Chondrocyte (in vitro differentiated cells): ENCODE measurements at regions not wholly inside any gene's neighbourhood (a gene's known extent, or its start where the extent isn't known, plus 50 kb on each side); places are given as distances from the start of the nearest gene placed in this dataset.

ENCODE experiments used
- DNase-seq: peaks from one replicate; pipeline ENCODE4 v3.0.0; 2021; ENCODE audit warnings: mixed read lengths, low spot score
- H3K27ac Mint-ChIP-seq: one replicate; pipeline ENCODE4 v1.8.0; 2021; ENCODE audit warnings: mild to moderate bottlenecking, moderate library complexity, mixed read lengths; ENCODE audit not compliant: unreplicated experiment
- H3K27me3 Mint-ChIP-seq: 2 replicates; pipeline ENCODE4 v1.8.0; 2021; ENCODE audit warnings: low read depth, mixed read lengths
- H3K36me3 Mint-ChIP-seq: 2 replicates; pipeline ENCODE4 v1.8.0; 2021; ENCODE audit warnings: low read depth, mixed read lengths
- H3K4me1 Mint-ChIP-seq: 2 replicates; pipeline ENCODE4 v1.8.0; 2021; ENCODE audit warnings: low read depth, mild to moderate bottlenecking, mixed read lengths
- H3K4me3 Mint-ChIP-seq: one replicate; pipeline ENCODE4 v1.8.0; 2021; ENCODE audit warnings: mild to moderate bottlenecking, moderate library complexity, mixed read lengths; ENCODE audit not compliant: unreplicated experiment
- H3K9me3 Mint-ChIP-seq: 2 replicates; pipeline ENCODE4 v1.8.0; 2021; ENCODE audit warnings: low read depth, mixed read lengths
- CTCF ChIP-seq: fragments of 200-600 bp; sonication (generic); IDR thresholded peaks from 2 replicates; pipeline ENCODE4 v1.5.0; 2021; ENCODE audit warnings: antibody characterized with exemption, mild to moderate bottlenecking, moderate library complexity

DNA sequence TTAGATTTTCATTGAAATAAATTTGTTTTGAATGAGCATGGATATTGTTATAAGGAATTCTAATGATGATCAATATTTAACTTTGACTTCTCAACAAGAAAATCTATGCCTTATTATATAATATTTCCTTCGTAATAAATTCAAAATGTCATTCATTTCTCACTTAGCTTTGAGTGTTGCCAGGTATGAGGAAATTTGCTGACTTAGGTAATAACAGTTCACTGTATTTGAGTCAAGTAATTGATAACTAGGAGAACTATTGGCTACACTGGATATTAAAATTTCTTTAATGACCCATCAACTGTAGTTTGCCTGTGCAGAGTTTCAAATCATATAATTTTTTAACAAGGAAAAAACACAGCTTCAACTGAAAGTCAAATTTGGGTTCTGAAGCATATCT lies 746.6 kb downstream of the SLITRK5 start:
- no peaks in the 10 kb centered on the region for H3K36me3 Mint-ChIP-seq
- DNase-seq = no peak
- no peak overlapping the region for H3K27ac Mint-ChIP-seq
- H3K27me3 Mint-ChIP-seq = no peaks in the 10 kb centered on the region
- peaks cover 6% of the 10 kb centered on the region for H3K9me3 Mint-ChIP-seq
- no peaks in the 10 kb centered on the region for H3K4me1 Mint-ChIP-seq
- TF ChIP-seq CTCF = no peak
- H3K4me3 Mint-ChIP-seq = no peak overlapping the region

DNA sequence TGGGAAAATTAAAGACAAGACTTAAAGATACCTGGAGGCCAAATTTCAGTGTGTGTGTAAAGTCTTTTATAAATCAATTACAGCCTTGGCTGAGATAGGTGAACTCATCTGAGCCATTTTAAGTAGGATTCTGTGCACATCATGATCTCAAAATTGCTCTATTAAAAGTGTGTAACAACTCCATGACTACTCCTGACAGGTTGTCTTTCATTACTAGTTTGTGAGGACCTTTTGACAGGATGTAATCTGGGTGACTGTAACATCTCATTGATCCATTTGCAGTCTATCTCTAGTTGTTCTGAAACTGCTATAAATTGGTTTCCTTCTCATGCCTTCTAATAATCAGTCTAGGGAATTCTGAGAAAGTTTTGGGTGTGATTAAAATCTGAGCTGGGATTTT lies 753.3 kb downstream of the SLITRK5 start:
- H3K4me3 Mint-ChIP-seq = no peak overlapping the region
- TF ChIP-seq CTCF = no peak
- H3K36me3 Mint-ChIP-seq = no peaks in the 10 kb centered on the region
- DNase-seq = no peak
- no peaks in the 10 kb centered on the region for H3K27me3 Mint-ChIP-seq
- H3K27ac Mint-ChIP-seq = no peak overlapping the region
- no peaks in the 10 kb centered on the region for H3K4me1 Mint-ChIP-seq
- H3K9me3 Mint-ChIP-seq = peaks cover 15% of the 10 kb centered on the region

GRCh38 chr13:88426661-88427060 lies 755.5 kb downstream of the SLITRK5 start:
- Mint-ChIP-seq H3K4me1 (no peaks in the 10 kb centered on the region), H3K27me3 (no peaks in the 10 kb centered on the region), H3K27ac (no peak overlapping the region), H3K36me3 (no peaks in the 10 kb centered on the region), H3K4me3 (no peak overlapping the region), H3K9me3 (peaks cover 13% of the 10 kb centered on the region)
- DNase-seq = no peak
- TF ChIP-seq CTCF = no peak

DNA sequence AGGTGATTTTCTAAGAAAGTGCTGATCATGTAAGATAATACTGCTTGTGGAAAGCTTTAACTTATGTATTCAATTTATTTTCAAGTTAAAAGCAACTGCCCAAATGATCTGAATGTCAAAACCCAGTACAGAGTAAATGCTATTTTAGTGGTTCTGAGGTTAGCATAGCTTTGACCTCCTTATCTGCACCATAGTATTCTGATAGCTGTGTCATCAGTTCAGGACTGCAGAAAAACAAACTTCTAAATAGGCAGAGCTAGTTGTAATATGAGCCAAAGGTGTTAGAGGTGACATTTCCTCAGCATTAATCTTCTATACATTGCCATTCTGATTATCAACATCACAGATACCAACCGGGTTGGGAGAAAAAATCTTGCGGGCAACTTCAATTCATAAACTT lies 758.7 kb downstream of the SLITRK5 start:
- Mint-ChIP-seq H3K4me3 (no peak overlapping the region), H3K9me3 (peaks cover 26% of the 10 kb centered on the region), H3K27me3 (no peaks in the 10 kb centered on the region), H3K27ac (no peak overlapping the region), H3K4me1 (no peaks in the 10 kb centered on the region), H3K36me3 (no peaks in the 10 kb centered on the region)
- no peak for TF ChIP-seq CTCF
- no peak for DNase-seq

- Mint-ChIP-seq H3K27ac (no peak overlapping the region), H3K36me3 (no peaks in the 10 kb centered on the region), H3K27me3 (no peaks in the 10 kb centered on the region), H3K4me1 (no peaks in the 10 kb centered on the region), H3K9me3 (peaks cover 23% of the 10 kb centered on the region), H3K4me3 (no peak overlapping the region)
- no peak for DNase-seq
- TF ChIP-seq CTCF = no peak
These were observed 763.8 kb downstream of the SLITRK5 start for GRCh38 chr13:88434953-88435352.
